Endothelial cell of umbilical vein (primary cell): ENCODE measurements at regions not wholly inside any gene's neighbourhood (a gene's known extent, or its start where the extent isn't known, plus 50 kb on each side); places are given as distances from the start of the nearest gene placed in this dataset.

Source experiments
- BruUV-seq: library from RNA; stranded (reverse); fragments of 400-500 nt; replicated peaks from 2 replicates; lab custom pipeline; 2021; lab: Mats Ljungman, UMichigan
- CTCF ChIA-PET: fragments of 300-600, 350-600 bp; sonication (Branson Sonifier 250); formaldehyde crosslinking; loops from one replicate; lab custom pipeline; 2021; ENCODE audit warnings: antibody characterized with exemption, inconsistent platforms; lab: Charles Lee
- POLR2A ChIA-PET: fragments of 300-600, 350-600 bp; sonication (Branson Sonifier 250); formaldehyde crosslinking; loops from one replicate; lab custom pipeline; 2021; ENCODE audit warnings: antibody characterized with exemption, inconsistent platforms; lab: Charles Lee
- DNase-seq: peaks from one replicate; pipeline ENCODE4 v3.0.0-alpha.2; 2011; ENCODE audit warnings: low read depth, low spot score
- FAIRE-seq: peaks from 2 replicates; lab custom pipeline; 2011; peaks lifted over from hg19 to GRCh38; lab: Jason Lieb, UNC
- H2AFZ ChIP-seq: 2 replicates; pipeline ENCODE4 v1.6.0; 2012; ENCODE audit warnings: low read depth, low read length, control low read depth, inconsistent platforms
- H3K27ac ChIP-seq: 2 replicates; pipeline ENCODE4 v1.5.1; 2011; ENCODE audit warnings: low read depth, mild to moderate bottlenecking, control low read depth, low read length, moderate library complexity; ENCODE audit not compliant: insufficient read depth
- H3K27me3 ChIP-seq, 2 experiments: 2 replicates each; pipeline versions ENCODE4 v1.6.0 to v1.6.1; 2011; ENCODE audit warnings: low read length in 2 of 2, mixed read lengths in 1 of 2; ENCODE audit not compliant: control insufficient read depth in 2 of 2, insufficient read depth in 2 of 2
- H3K36me3 ChIP-seq, 2 experiments: 2 replicates in 1 of 2; 3 replicates in 1 of 2; pipeline ENCODE4 v1.5.1; 2011; ENCODE audit warnings: low read length in 2 of 2, mild to moderate bottlenecking in 1 of 2, moderate library complexity in 1 of 2; ENCODE audit not compliant: control insufficient read depth in 2 of 2, insufficient read depth in 2 of 2; ENCODE audit errors: extremely low read depth in 1 of 2
- H3K4me1 ChIP-seq: 3 replicates; pipeline ENCODE4 v1.5.1; 2011; ENCODE audit warnings: mild to moderate bottlenecking, low read length; ENCODE audit not compliant: control insufficient read depth, insufficient read depth; ENCODE audit errors: extremely low read depth
- H3K4me2 ChIP-seq: 2 replicates; pipeline ENCODE4 v1.6.1; 2011; ENCODE audit warnings: low read length, control low read depth, mixed read lengths; ENCODE audit not compliant: insufficient read depth
- H3K4me3 ChIP-seq, 3 experiments: fragments of 200-600 bp in 1 of 3; sonication (generic), shearing (Covaris generic) in 1 of 3; replicated peaks in 1 of 3; 2 replicates each; pipeline ENCODE4 v1.5.1; 2011 to 2016; ENCODE audit warnings: control low read depth in 3 of 3, low read length in 3 of 3, mild to moderate bottlenecking in 2 of 3, inconsistent platforms in 1 of 3, low read depth in 1 of 3, moderate library complexity in 1 of 3; ENCODE audit not compliant: insufficient read depth in 1 of 3
- H3K79me2 ChIP-seq: 2 replicates; pipeline ENCODE4 v1.6.0; 2012; ENCODE audit warnings: low read length, inconsistent platforms; ENCODE audit not compliant: control insufficient read depth, insufficient read depth
- H3K9ac ChIP-seq: replicated peaks from 2 replicates; pipeline ENCODE3; 2011; ENCODE audit warnings: low read length, control low read depth; ENCODE audit not compliant: insufficient read depth; ENCODE audit errors: extremely low read depth
- H3K9me1 ChIP-seq: replicated peaks from 3 replicates; pipeline ENCODE4 v1.6.0; 2011; ENCODE audit warnings: mild to moderate bottlenecking, low read length; ENCODE audit not compliant: control insufficient read depth, insufficient read depth; ENCODE audit errors: extremely low read depth
- H3K9me3 ChIP-seq: replicated peaks from 2 replicates; pipeline ENCODE4 v1.5.1; 2012; ENCODE audit warnings: low read length, inconsistent platforms; ENCODE audit not compliant: control insufficient read depth, insufficient read depth
- H4K20me1 ChIP-seq: replicated peaks from 2 replicates; pipeline ENCODE3; 2011; ENCODE audit warnings: mild to moderate bottlenecking, low read length; ENCODE audit not compliant: control insufficient read depth, insufficient read depth; ENCODE audit errors: extremely low read depth
- CTCF ChIP-seq, 2 donors: IDR thresholded peaks; 1 replicate in 1 of 2; 2 replicates in 1 of 2; pipeline ENCODE4 v1.5.1; 2011; ENCODE audit warnings: low read length in 2 of 2, mild to moderate bottlenecking in 2 of 2, moderate library complexity in 2 of 2, control low read depth in 1 of 2, inconsistent platforms in 1 of 2, low read depth in 1 of 2; ENCODE audit not compliant: insufficient read depth in 1 of 2; ENCODE audit errors: extremely low read depth in 1 of 2
- FOS ChIP-seq: IDR thresholded peaks from 2 replicates; pipeline ENCODE4 v1.6.1; 2011; ENCODE audit warnings: mild to moderate bottlenecking, low read length, moderate library complexity, borderline replicate concordance; ENCODE audit not compliant: insufficient read depth
- JUN ChIP-seq: IDR thresholded peaks from 2 replicates; pipeline ENCODE4 v1.6.1; 2011; ENCODE audit warnings: borderline replicate concordance, low read depth; ENCODE audit not compliant: insufficient read length, insufficient read depth
- MAX ChIP-seq: IDR thresholded peaks from 2 replicates; pipeline ENCODE4 v1.6.1; 2011; ENCODE audit not compliant: insufficient read depth, insufficient read length
- POLR2AphosphoS5 ChIP-seq: IDR thresholded peaks from 2 replicates; pipeline ENCODE4 v1.6.1; 2012; ENCODE audit warnings: low read depth, mild to moderate bottlenecking, control low read depth, low read length, moderate library complexity; ENCODE audit not compliant: insufficient read depth
- dilution Hi-C: fragments of 300-500 bp; cut with MboI; formaldehyde crosslinking; loops from one replicate; pipeline ENCODE4 v1.15.0; 2019; ENCODE audit warnings: low sequenced_read_pairs; ENCODE audit not compliant: extremely low pct_ligation_motif_present
- intact Hi-C: fragments of 100-400 bp; cut with micrococcal nuclease; formaldehyde crosslinking; loops from one replicate; pipeline ENCODE4 v1.10.0; 2022

- no peaks in the 10 kb centered on the region for H3K79me2 ChIP-seq
- H3K36me3 ChIP-seq: no peaks in the 10 kb centered on the region
- H4K20me1 ChIP-seq: no peaks in the 10 kb centered on the region
- TF ChIP-seq CTCF (IDR thresholded peaks at IDR 0.05; ENCODE audit: extremely low read depth in 1 of 2, insufficient read depth in 1 of 2, low read depth in 1 of 2, low read length in 2 of 2): no peak
- no peak for TF ChIP-seq POLR2AphosphoS5
- TF ChIP-seq MAX: no peak
- TF ChIP-seq FOS: no peak
- no peak for TF ChIP-seq JUN
- dilution Hi-C loops (no loop called here), intact Hi-C loops (no loop called here)
- no peak overlapping the region for H2AFZ ChIP-seq
- DNase-seq: no peak
- no TSS peak for BruUV-seq
- no peaks in the 10 kb centered on the region for H3K9me1 ChIP-seq
- no peak overlapping the region for H3K9ac ChIP-seq
- H3K27ac ChIP-seq: no peak overlapping the region
- CTCF ChIA-PET: interaction anchor here (1.0 to 2.2 kb wide), 4 partner anchors 8 to 34 kb away, joined by 3 to 10 read pairs (median 7); no protein-coding TSS in a partner anchor
- H3K27me3 ChIP-seq: no peaks in the 10 kb centered on the region
- H3K9me3 ChIP-seq: no peaks in the 10 kb centered on the region
- POLR2A ChIA-PET: no interaction called here
- no peak overlapping the region for H3K4me3 ChIP-seq
- peaks cover 10% of the 10 kb centered on the region for H3K4me1 ChIP-seq
- H3K4me2 ChIP-seq: no peak overlapping the region
- no peak for FAIRE-seq
Observed at GRCh38 chr20:53880108-53880641, 190.2 kb downstream of the BCAS1 start.
